ENCODE measurements at regions not wholly inside any gene's neighbourhood (a gene's known extent, or its start where the extent isn't known, plus 50 kb on each side); places are given as distances from the start of the nearest gene placed in this dataset.
"Not testable (repeated sequence)": the region's sequence is repeated elsewhere in the genome, so short reads cannot be mapped to it uniquely, and the experiment has no call there.

- intact Hi-C loops (cut with DNase I) = no loop called here
- no peak for DNase-seq (ENCODE audit: low spot score)
These were observed 169.5 kb downstream of the S1PR1 start for GRCh38 chr1:101406271-101406670.

GRCh38 chr1:101406681-101407080 lies 169.9 kb downstream of the S1PR1 start:
- intact Hi-C loops (cut with DNase I) = no loop called here

DNA sequence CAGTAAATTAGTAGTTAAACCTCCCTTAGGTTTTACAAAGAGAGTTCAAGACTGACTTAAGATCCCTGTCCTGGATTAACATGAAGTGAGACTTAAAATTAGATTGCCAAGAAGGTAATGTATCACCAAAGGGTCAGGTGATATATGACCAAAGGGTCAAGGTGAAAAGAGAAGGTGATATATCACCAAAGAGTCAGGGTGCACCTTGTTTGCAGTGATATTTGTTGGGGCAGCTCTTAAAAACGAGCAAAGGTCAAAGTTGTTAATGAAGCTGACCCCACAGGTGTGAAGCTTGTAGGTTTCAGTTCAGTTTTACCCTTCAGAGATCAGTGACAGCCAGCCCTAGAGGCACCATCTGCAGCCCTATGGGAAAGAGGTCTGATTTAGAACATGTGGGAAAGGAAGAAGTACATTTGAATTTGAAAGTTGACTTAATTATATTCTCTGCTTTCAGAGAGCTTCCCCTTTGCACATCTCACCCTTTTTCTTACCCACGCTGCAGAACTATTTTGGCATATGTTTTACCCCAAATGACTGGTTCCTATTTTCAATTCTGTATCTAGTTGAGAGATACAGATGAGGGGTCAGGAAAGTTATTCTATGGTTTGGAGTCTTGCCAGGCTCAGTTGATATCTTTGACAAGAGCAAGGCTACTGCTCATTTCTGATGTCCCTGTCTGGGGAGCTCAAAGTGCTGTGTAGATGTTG lies 170.8 kb downstream of the S1PR1 start:
- intact Hi-C loops (cut with DNase I) = no loop called here
- DNase-seq (ENCODE audit: low spot score) = no peak

More at GRCh38 chr1:101406681-101407080, 169.9 kb downstream of the S1PR1 start:
- no peak for DNase-seq (ENCODE audit: low spot score)

- no peak for DNase-seq (ENCODE audit: low spot score)
- intact Hi-C loops (cut with DNase I) = no loop called here
These were observed 171.6 kb downstream of the S1PR1 start for GRCh38 chr1:101408212-101409042.

GRCh38 chr1:101409102-101409501 lies 172.3 kb downstream of the S1PR1 start:
- no peak for DNase-seq (ENCODE audit: low spot score)
- intact Hi-C loops (cut with DNase I) = no loop called here

DNA sequence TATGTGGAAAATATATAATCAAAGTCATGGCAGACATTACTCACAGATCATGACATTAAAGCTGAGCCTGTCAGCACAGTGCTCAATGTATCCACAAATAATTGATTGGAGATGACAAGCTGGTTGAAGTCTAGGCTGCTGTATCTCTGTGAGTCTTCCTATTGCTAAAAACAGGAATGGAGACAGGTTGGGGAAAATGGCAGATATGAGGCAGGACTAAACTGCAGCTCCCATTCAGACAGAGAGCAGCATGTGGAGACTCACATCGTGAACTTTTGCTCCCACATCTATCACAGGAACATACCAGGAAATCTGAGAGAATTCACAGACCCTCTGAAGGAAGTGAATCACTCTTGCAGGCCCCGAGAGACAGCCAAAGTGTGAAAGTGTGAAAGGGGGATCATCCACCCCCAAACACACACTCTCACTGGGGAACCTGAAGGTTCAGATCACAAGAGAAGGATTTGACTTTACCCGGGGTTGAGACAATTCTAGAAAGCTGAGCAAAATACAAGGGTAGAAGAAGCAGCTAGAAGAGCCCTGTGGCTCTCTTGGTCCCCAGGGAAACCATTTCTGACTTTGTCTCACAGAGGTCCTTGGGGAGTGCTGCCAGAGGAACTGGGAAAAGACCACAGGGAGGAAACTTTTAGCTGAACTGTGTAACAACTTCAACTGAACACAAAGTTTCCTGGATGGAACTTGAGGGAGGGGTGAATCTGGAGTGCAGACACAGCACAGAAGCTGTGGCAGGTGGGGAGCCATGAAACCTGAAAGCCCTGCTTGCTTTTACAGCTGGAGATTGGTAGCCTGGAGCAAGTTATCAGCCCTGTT lies 173.4 kb downstream of the S1PR1 start:
- DNase-seq (ENCODE audit: low spot score) = no peak
- intact Hi-C loops (cut with DNase I) = no loop called here

- intact Hi-C loops (cut with DNase I) = no loop called here
- DNase-seq (ENCODE audit: low spot score) = no peak
These were observed 183.6 kb downstream of the S1PR1 start for GRCh38 chr1:101420406-101420805.

DNA sequence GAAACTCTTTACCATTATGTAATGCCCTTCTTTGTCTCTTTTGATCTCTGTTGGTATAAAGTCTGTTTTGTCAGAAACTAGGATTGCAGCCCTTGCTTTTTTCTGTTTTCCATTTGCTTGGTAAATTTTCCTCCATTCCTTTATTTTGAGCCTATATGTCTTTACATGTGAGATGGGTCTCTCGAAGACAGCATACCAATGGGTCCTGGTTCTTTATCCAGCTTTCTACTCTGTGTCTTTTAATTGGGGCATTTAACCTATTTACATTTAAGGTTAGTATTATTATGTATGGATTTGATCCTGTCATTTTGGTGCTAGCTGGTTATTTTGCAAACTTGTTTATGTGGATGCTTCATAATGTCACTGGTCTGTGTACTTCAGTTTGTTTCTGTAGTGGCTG lies 191.3 kb downstream of the S1PR1 start:
- intact Hi-C loops (cut with DNase I) = not testable (repeated sequence)

DNA sequence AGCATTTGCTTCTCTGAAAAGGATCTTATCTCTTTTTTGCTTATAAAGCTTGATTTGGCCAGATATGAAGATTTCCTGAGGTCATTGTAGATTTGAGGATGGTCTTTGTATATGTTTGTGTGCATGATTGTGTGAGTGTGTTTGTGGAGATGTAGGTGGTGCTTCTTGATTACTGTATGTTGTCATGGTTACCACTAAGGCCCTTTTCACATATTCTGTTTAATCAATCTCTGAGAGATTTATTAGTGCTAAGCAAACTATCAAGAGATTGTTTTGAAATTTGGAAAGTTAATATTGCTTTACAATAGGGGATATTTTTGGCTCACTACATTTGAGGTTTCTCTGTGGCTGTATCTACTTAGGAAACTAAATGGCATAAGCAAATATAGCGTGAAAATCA lies 191.7 kb downstream of the S1PR1 start:
- DNase-seq (ENCODE audit: low spot score) = no peak
- intact Hi-C loops (cut with DNase I) = no loop called here

More for the DNA sequence above, 191.3 kb downstream of the S1PR1 start:
- not testable (repeated sequence) for DNase-seq (ENCODE audit: low spot score)

DNA sequence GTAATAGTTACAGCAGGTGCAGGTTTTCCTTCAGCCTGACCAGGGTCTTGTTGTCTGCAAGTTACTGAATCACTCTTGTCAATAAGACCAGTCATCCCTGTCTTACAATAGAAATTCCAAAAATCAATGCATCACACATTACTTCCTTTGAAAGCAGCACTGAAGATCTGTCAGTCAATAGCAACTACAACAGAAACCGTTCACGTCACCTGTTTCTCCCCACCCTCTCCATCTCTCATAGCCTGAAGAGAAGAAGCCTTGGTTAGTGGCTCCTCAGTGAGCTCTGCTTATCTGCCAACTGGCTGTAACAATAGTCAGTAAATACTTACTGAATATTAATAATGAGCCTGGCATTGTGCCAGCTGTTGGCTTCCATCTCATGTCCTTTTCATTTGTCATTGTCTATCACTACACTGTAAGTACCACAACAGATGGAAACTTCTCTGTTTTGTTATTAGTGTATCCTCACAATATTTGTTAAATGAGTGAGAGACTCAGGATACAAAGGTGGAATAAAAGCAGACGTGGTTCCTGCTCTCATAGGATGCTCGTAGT lies 195.2 kb downstream of the S1PR1 start:
- no peak for DNase-seq (ENCODE audit: low spot score)
- intact Hi-C loops (cut with DNase I) = no loop called here

GRCh38 chr1:101435831-101436511 lies 199.2 kb downstream of the S1PR1 start:
- intact Hi-C loops (cut with DNase I) = no loop called here
- no peak for DNase-seq (ENCODE audit: low spot score)

DNA sequence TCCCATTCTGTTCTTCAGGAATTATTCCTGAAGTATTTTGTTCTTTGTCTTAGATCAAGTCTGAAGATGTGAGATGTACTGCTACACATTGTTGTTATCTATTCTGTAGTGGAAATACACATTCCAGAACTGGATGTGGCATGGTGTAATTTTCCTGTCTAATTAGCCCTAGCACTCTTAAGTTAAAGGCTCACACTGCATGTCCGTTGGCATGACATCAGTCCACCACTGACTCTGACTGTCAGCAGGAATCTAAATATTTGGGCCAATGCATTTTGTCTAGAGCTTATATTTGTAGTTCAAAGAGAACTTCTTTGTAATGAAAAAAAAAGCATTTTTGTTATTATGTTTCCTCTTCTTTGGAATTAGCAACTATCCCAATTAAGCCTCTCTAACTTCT lies 201.0 kb downstream of the S1PR1 start:
- intact Hi-C loops (cut with DNase I) = no loop called here
- DNase-seq (ENCODE audit: low spot score) = no peak

GRCh38 chr1:101438359-101438758 lies 201.5 kb downstream of the S1PR1 start:
- no peak for DNase-seq (ENCODE audit: low spot score)
- intact Hi-C loops (cut with DNase I) = no loop called here

DNA sequence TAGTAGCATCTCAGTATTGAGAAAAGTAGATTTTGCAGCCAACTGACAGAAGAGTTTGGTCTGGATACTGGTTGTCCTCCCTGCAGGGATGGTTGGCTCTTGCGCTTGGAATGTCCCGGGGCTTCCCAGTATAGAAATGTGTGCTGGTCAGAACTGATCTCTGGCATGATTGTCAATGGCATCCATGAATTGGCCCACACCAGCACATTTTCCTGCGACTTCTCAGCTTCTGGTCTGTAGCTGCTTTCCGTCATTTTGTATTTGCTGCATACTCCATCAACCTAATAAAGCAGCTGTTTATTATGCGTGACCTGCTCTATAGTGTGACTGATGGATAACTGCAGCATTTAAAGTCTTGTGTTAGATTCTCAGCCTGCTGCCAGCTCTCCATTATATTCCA lies 203.7 kb downstream of the S1PR1 start:
- intact Hi-C loops (cut with DNase I) = no loop called here

GRCh38 chr1:101444381-101444780 lies 207.6 kb downstream of the S1PR1 start:
- no peak for DNase-seq (ENCODE audit: low spot score)
- intact Hi-C loops (cut with DNase I) = no loop called here

More for the DNA sequence above, 203.7 kb downstream of the S1PR1 start:
- no peak for DNase-seq (ENCODE audit: low spot score)

GRCh38 chr1:101444873-101445618 lies 208.2 kb downstream of the S1PR1 start:
- DNase-seq (ENCODE audit: low spot score) = no peak
- intact Hi-C loops (cut with DNase I) = no loop called here

- no peak for DNase-seq (ENCODE audit: low spot score)
- intact Hi-C loops (cut with DNase I) = no loop called here
These were observed 211.2 kb downstream of the S1PR1 start for GRCh38 chr1:101448018-101448417.

- DNase-seq (ENCODE audit: low spot score); intact Hi-C loops (cut with DNase I): not testable (repeated sequence)
These were observed 213.9 kb downstream of the S1PR1 start for GRCh38 chr1:101450691-101451090.

Measured in posterior vena cava (tissue), 2 donors.